OCI-LY7 (cell line): ENCODE measurements at regions not wholly inside any gene's neighbourhood (a gene's known extent, or its start where the extent isn't known, plus 50 kb on each side); places are given as distances from the start of the nearest gene placed in this dataset.

Experiments used
- EZH2phosphoT487 ChIP-seq: fragments of 200-600 bp; sonication (generic); IDR thresholded peaks from 2 replicates; pipeline ENCODE4 v1.6.1; 2018; ENCODE audit warnings: low read depth, borderline replicate concordance, mild to moderate bottlenecking, mixed run types, antibody characterized with exemption, low read length, moderate library complexity, mixed read lengths
- TF ChIP-seq, protein P1 (sequence below): fragments of 200-600 bp; sonication (generic); conservative IDR thresholded peaks from 2 replicates; pipeline ENCODE4 v1.5.1; 2014; ENCODE audit warnings: mild to moderate bottlenecking, antibody characterized with exemption, low read length, moderate library complexity, mixed read lengths

DNA sequence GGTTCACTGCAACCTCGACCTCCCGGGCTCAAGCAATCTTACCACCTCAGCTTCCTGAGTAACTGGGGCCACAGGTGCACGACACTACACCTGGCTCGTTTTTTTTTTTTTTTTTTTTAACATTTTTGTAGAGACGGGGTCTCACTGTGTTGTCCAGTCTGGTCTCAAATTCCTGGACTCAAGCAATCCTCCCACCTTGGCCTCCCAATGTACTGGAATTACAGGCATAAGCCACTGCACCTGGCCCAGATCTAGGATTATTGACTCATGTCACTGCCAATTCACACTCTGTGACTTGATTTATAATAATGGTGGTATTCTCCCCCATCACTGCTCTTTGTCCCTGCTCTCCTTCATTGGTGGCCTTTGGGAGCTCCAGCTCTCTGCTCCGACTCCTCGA is 145.1 kb downstream of the PTPRU start:
- TF ChIP-seq, protein P1, sequence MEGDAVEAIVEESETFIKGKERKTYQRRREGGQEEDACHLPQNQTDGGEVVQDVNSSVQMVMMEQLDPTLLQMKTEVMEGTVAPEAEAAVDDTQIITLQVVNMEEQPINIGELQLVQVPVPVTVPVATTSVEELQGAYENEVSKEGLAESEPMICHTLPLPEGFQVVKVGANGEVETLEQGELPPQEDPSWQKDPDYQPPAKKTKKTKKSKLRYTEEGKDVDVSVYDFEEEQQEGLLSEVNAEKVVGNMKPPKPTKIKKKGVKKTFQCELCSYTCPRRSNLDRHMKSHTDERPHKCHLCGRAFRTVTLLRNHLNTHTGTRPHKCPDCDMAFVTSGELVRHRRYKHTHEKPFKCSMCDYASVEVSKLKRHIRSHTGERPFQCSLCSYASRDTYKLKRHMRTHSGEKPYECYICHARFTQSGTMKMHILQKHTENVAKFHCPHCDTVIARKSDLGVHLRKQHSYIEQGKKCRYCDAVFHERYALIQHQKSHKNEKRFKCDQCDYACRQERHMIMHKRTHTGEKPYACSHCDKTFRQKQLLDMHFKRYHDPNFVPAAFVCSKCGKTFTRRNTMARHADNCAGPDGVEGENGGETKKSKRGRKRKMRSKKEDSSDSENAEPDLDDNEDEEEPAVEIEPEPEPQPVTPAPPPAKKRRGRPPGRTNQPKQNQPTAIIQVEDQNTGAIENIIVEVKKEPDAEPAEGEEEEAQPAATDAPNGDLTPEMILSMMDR, result no peak
- TF ChIP-seq EZH2phosphoT487, result no peak
